HepG2 (cell line): ENCODE measurements at regions not wholly inside any gene's neighbourhood (a gene's known extent, or its start where the extent isn't known, plus 50 kb on each side); places are given as distances from the start of the nearest gene placed in this dataset.

ENCODE experiments used
- ATAC-seq: fragments of 200-7000 bp; cut with Tn5 transposase; 3 replicates; pipeline ENCODE4 v1.9.1; 2020; ENCODE audit warnings: mild to moderate bottlenecking, moderate library complexity
- BruUV-seq: library from RNA; stranded (reverse); fragments of 400-500 nt; replicated peaks from 2 replicates; lab custom pipeline; 2021; lab: Mats Ljungman, UMichigan
- CTCF ChIA-PET: fragments of 300-600 bp; formaldehyde crosslinking; extraction: SDS; loops from one replicate; lab custom pipeline; 2021; ENCODE audit warnings: low total read pairs, inconsistent platforms, low intra/inter-chr PET ratio; lab: Yijun Ruan, JAX
- POLR2A ChIA-PET: fragments of 350-600 bp; sonication (Branson Sonifier 250); formaldehyde crosslinking; loops from one replicate; lab custom pipeline; 2020; ENCODE audit warnings: antibody characterized with exemption, inconsistent platforms; lab: Yijun Ruan, JAX
- DNase-seq: peaks from one replicate; pipeline ENCODE4 v3.0.0-alpha.2; 2015; ENCODE audit warnings: low spot score
- FAIRE-seq: peaks from 3 replicates; lab custom pipeline; 2011; peaks lifted over from hg19 to GRCh38; lab: Jason Lieb, UNC
- H2AFZ ChIP-seq: one replicate; pipeline ENCODE4 v1.6.1; 2011; ENCODE audit warnings: low read length, inconsistent platforms
- H3K27ac ChIP-seq: fragments of 300-600 bp; 3 replicates; pipeline ENCODE4 v1.8.0; 2011; ENCODE audit warnings: mixed run types, mild to moderate bottlenecking, mixed read lengths, low read length, inconsistent platforms; ENCODE audit not compliant: insufficient read depth; ENCODE audit errors: extremely low read length
- H3K27me3 ChIP-seq, 2 experiments: fragments of 200-600 bp in 1 of 2; 2 replicates in 1 of 2; 3 replicates in 1 of 2; pipeline versions ENCODE4 v1.6.0 to v1.8.0; 2011; ENCODE audit warnings: low read length in 2 of 2, mild to moderate bottlenecking in 2 of 2, moderate library complexity in 2 of 2, inconsistent platforms in 1 of 2; ENCODE audit not compliant: insufficient read depth in 2 of 2, control insufficient read depth in 1 of 2
- H3K36me3 ChIP-seq, 2 experiments: fragments of 200-600 bp in 1 of 2; replicated peaks in 1 of 2; 2 replicates in 1 of 2; 3 replicates in 1 of 2; pipeline versions ENCODE4 v1.5.1 to v1.8.0; 2011; ENCODE audit warnings: low read length in 2 of 2, inconsistent platforms in 1 of 2; ENCODE audit not compliant: insufficient read depth in 2 of 2, control insufficient read depth in 1 of 2
- H3K4me1 ChIP-seq: 2 replicates; pipeline ENCODE4 v1.5.1; 2012; ENCODE audit warnings: low read length, inconsistent platforms; ENCODE audit not compliant: insufficient read depth
- H3K4me2 ChIP-seq: 2 replicates; pipeline ENCODE4 v1.6.0; 2011; ENCODE audit warnings: low read depth, low read length, inconsistent platforms
- H3K4me3 ChIP-seq, 3 experiments: fragments of 200-600 bp in 1 of 3; sonication (generic), shearing (Covaris generic) in 1 of 3; replicated peaks in 1 of 3; 2 replicates each; pipeline ENCODE4 v1.5.1; 2011 to 2016; ENCODE audit warnings: low read length in 3 of 3, inconsistent platforms in 2 of 3, low read depth in 2 of 3, mild to moderate bottlenecking in 2 of 3, control low read depth in 1 of 3, mixed read lengths in 1 of 3; ENCODE audit not compliant: insufficient read depth in 1 of 3
- H3K79me2 ChIP-seq: one replicate; pipeline ENCODE4 v1.6.1; 2011; ENCODE audit warnings: low read length, inconsistent platforms; ENCODE audit not compliant: insufficient read depth
- H3K9ac ChIP-seq: 2 replicates; pipeline ENCODE4 v1.6.0; 2011; ENCODE audit warnings: mild to moderate bottlenecking, low read depth, low read length, inconsistent platforms; ENCODE audit not compliant: insufficient read depth
- H3K9me3 ChIP-seq: 2 replicates; pipeline ENCODE4 v1.5.1; 2012; ENCODE audit warnings: mild to moderate bottlenecking, low read length
- H4K20me1 ChIP-seq: 2 replicates; pipeline ENCODE4 v1.6.0; 2011; ENCODE audit warnings: inconsistent platforms, mild to moderate bottlenecking, low read length, moderate library complexity; ENCODE audit not compliant: insufficient read depth
- DMAP1 ChIP-seq: IDR thresholded peaks from 2 replicates; pipeline ENCODE4 v1.6.1; 2016
- JUND ChIP-seq: sonication (generic); formaldehyde crosslinking; IDR thresholded peaks from 2 replicates; pipeline ENCODE4 v1.8.0; 2022; ENCODE audit warnings: mild to moderate bottlenecking, missing genetic modification reagents
- MXD4 ChIP-seq: IDR thresholded peaks from 2 replicates; pipeline ENCODE4 v1.6.1; 2016; ENCODE audit warnings: mild to moderate bottlenecking, missing biosample characterization, missing genetic modification reagents
- RBM39 ChIP-seq: fragments of 200-400 bp; formaldehyde crosslinking; IDR thresholded peaks from one replicate; pipeline ENCODE4 v1.6.1; 2018; ENCODE audit warnings: antibody characterized with exemption, mild to moderate bottlenecking, low read depth, low read length; ENCODE audit not compliant: poor library complexity, severe bottlenecking
- RXRA ChIP-seq: sonication (generic); formaldehyde crosslinking; IDR thresholded peaks from 2 replicates; pipeline ENCODE4 v1.5.1; 2020; ENCODE audit warnings: missing genetic modification reagents
- SPEN ChIP-seq: sonication (generic); formaldehyde crosslinking; IDR thresholded peaks from 2 replicates; pipeline ENCODE4 v1.5.1; 2020; ENCODE audit warnings: low read depth, mild to moderate bottlenecking, missing genetic modification reagents
- ZIK1 ChIP-seq: sonication (generic); formaldehyde crosslinking; IDR thresholded peaks from 2 replicates; pipeline ENCODE4 v1.5.0; 2020; ENCODE audit warnings: mild to moderate bottlenecking, low read depth, missing genetic modification reagents, borderline replicate concordance
- ZNF326 ChIP-seq: sonication (generic); formaldehyde crosslinking; IDR thresholded peaks from 2 replicates; pipeline ENCODE4 v1.4.0; 2020; ENCODE audit warnings: missing genetic modification reagents, borderline replicate concordance
- ZNF503 ChIP-seq: sonication (generic); formaldehyde crosslinking; IDR thresholded peaks from 2 replicates; pipeline ENCODE4 v1.4.0; 2020; ENCODE audit warnings: missing genetic modification reagents
- ZNF614 ChIP-seq: IDR thresholded peaks from 2 replicates; pipeline ENCODE4 v1.6.1; 2018; ENCODE audit warnings: missing biosample characterization, missing genetic modification reagents, inconsistent platforms, borderline replicate concordance
- WGBS: methylation state at CpG from one replicate; pipeline ENCODE4 v1.1.6; 2017; ENCODE audit warnings: low lambda C conversion rate; 5-methylcytosine and 5-hydroxymethylcytosine counted together
- in situ Hi-C: cut with HindIII; loops from 2 replicates; pipeline ENCODE4 v1.10.0; 2017; ENCODE audit warnings: low pct_unique_long_range_greater_than_20kb; ENCODE audit not compliant: extremely low pct_ligation_motif_present
- intact Hi-C: fragments of 100-400 bp; cut with micrococcal nuclease; formaldehyde crosslinking; loops from one replicate; pipeline ENCODE4 v1.10.0; 2022; ENCODE audit not compliant: unreplicated experiment
- TF ChIP-seq, protein P1 (sequence below): sonication (generic); formaldehyde crosslinking; conservative IDR thresholded peaks from 2 replicates; pipeline ENCODE4 v1.8.0; 2022; ENCODE audit warnings: mild to moderate bottlenecking, moderate library complexity, missing genetic modification reagents
- TF ChIP-seq, protein P2 (sequence below): sonication (generic); formaldehyde crosslinking; IDR thresholded peaks from 2 replicates; pipeline ENCODE4 v1.5.0; 2020; ENCODE audit warnings: missing genetic modification reagents, mild to moderate bottlenecking, borderline replicate concordance

- TF ChIP-seq ZNF503 (CRISPR knock-in tag) (no peak), RXRA (CRISPR knock-in tag) (no peak)
Measured at GRCh38 chr3:106276755-106277612, 408.2 kb upstream of the CBLB start (continued).

- no peak for TF ChIP-seq MXD4 (CRISPR knock-in tag)
- no peak for TF ChIP-seq DMAP1 (CRISPR knock-in tag)
- Histone ChIP-seq H2AFZ (no peak overlapping the region), H3K4me1 (no peaks in the 10 kb centered on the region), H3K79me2 (no peaks in the 10 kb centered on the region), H4K20me1 (no peaks in the 10 kb centered on the region), H3K9ac (no peak overlapping the region), H3K4me3 (no peak overlapping the region), H3K27ac (no peak overlapping the region), H3K9me3 (no peaks in the 10 kb centered on the region), H3K36me3 (no peaks in the 10 kb centered on the region), H3K27me3 (no peaks in the 10 kb centered on the region; a peak in 1 of 5 replicates), H3K4me2 (no peak overlapping the region)
- WGBS = 22% methylated on average over 1 of the region's 1 CpG
- no TSS peak for BruUV-seq
- intact Hi-C loops (no loop called here), in situ Hi-C loops (no loop called here)
- FAIRE-seq (no peak), ATAC-seq (no peak), DNase-seq (no peak)
- ChIA-PET POLR2A (no interaction called here), CTCF (no interaction called here)
Measured at GRCh38 chr3:106277731-106278130, 408.9 kb upstream of the CBLB start.

DNA sequence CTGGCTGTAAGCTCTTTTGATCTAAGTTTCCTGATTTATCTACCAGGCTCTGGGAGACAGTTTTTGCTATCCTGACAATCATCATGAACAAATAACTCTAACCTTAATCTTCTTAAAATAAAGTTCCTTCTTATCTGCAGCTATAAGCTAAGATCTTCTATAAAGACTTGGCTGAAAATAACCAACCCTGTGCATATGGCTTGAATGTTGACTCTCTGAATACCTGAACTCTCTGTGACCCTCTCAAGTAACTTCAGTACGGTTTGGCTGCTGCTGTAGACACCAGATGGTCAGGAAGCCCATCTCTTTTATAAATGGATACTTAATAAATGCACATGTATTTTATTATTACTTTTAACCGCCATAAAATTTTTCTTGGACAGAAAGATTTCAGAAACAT lies 412.4 kb upstream of the CBLB start:
- Histone ChIP-seq H2AFZ (no peak overlapping the region), H3K36me3 (no peaks in the 10 kb centered on the region), H4K20me1 (no peaks in the 10 kb centered on the region), H3K9ac (no peak overlapping the region), H3K27ac (no peak overlapping the region), H3K9me3 (no peaks in the 10 kb centered on the region), H3K4me1 (no peaks in the 10 kb centered on the region), H3K27me3 (no peaks in the 10 kb centered on the region; a peak in 1 of 5 replicates), H3K79me2 (no peaks in the 10 kb centered on the region), H3K4me3 (no peak overlapping the region), H3K4me2 (no peak overlapping the region)
- DNase-seq (no peak), ATAC-seq (no peak), FAIRE-seq (no peak)
- 0% methylated on average over 2 of the region's 2 CpGs for WGBS
- no TSS peak for BruUV-seq
- in situ Hi-C loops = no loop called here
- intact Hi-C loops = no loop called here
- POLR2A ChIA-PET = no interaction called here
- CTCF ChIA-PET = no interaction called here
- TF ChIP-seq SPEN (no peak), RBM39 (no peak), ZNF326 (CRISPR knock-in tag) (no peak), JUND (CRISPR knock-in tag) (no peak), ZNF614 (CRISPR knock-in tag) (no peak), ZIK1 (no peak)
- TF ChIP-seq, protein P1, sequence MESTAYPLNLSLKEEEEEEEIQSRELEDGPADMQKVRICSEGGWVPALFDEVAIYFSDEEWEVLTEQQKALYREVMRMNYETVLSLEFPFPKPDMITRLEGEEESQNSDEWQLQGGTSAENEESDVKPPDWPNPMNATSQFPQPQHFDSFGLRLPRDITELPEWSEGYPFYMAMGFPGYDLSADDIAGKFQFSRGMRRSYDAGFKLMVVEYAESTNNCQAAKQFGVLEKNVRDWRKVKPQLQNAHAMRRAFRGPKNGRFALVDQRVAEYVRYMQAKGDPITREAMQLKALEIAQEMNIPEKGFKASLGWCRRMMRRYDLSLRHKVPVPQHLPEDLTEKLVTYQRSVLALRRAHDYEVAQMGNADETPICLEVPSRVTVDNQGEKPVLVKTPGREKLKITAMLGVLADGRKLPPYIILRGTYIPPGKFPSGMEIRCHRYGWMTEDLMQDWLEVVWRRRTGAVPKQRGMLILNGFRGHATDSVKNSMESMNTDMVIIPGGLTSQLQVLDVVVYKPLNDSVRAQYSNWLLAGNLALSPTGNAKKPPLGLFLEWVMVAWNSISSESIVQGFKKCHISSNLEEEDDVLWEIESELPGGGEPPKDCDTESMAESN = no peak
- TF ChIP-seq, protein P2, sequence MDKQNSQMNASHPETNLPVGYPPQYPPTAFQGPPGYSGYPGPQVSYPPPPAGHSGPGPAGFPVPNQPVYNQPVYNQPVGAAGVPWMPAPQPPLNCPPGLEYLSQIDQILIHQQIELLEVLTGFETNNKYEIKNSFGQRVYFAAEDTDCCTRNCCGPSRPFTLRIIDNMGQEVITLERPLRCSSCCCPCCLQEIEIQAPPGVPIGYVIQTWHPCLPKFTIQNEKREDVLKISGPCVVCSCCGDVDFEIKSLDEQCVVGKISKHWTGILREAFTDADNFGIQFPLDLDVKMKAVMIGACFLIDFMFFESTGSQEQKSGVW = no peak
